Skeletal muscle satellite cell (primary cell): ENCODE measurements at regions not wholly inside any gene's neighbourhood (a gene's known extent, or its start where the extent isn't known, plus 50 kb on each side); places are given as distances from the start of the nearest gene placed in this dataset.

Source experiments
- H3K27me3 ChIP-seq: 2 replicates; pipeline ENCODE4 v1.7.0; 2013; ENCODE audit warnings: low read length; ENCODE audit not compliant: control insufficient read depth, insufficient read depth
- H3K36me3 ChIP-seq: 2 replicates; pipeline ENCODE4 v1.7.0; 2013; ENCODE audit warnings: mild to moderate bottlenecking, control low read depth, low read length; ENCODE audit not compliant: insufficient read depth
- H3K4me1 ChIP-seq: 2 replicates; pipeline ENCODE4 v1.7.0; 2013; ENCODE audit warnings: low read length; ENCODE audit not compliant: control insufficient read depth, insufficient read depth
- H3K4me2 ChIP-seq: 2 replicates; pipeline ENCODE4 v1.7.0; 2013; ENCODE audit warnings: mild to moderate bottlenecking, low read length
- H3K4me3 ChIP-seq: 2 replicates; pipeline ENCODE4 v1.7.0; 2013; ENCODE audit warnings: low read length
- H3K9ac ChIP-seq: 2 replicates; pipeline ENCODE4 v1.7.0; 2013; ENCODE audit warnings: mild to moderate bottlenecking, low read depth, low read length, moderate library complexity
- H3K9me3 ChIP-seq: replicated peaks from 2 replicates; pipeline ENCODE4 v1.7.0; 2013; ENCODE audit warnings: mild to moderate bottlenecking, control low read depth, low read length

GRCh38 chr18:38571651-38572050, 1006.1 kb upstream of the CELF4 start:
- H3K36me3 ChIP-seq: no peaks in the 10 kb centered on the region
- H3K27me3 ChIP-seq: no peaks in the 10 kb centered on the region
- H3K4me3 ChIP-seq: no peak overlapping the region
- H3K4me1 ChIP-seq: no peaks in the 10 kb centered on the region
- no peak overlapping the region for H3K9ac ChIP-seq
- no peak overlapping the region for H3K4me2 ChIP-seq
- H3K9me3 ChIP-seq: no peaks in the 10 kb centered on the region

- no peaks in the 10 kb centered on the region for H3K4me1 ChIP-seq
- H3K36me3 ChIP-seq: no peaks in the 10 kb centered on the region
These were observed 999.9 kb upstream of the CELF4 start for GRCh38 chr18:38565513-38565912.

GRCh38 chr18:38563396-38563980, 997.9 kb upstream of the CELF4 start:
- Histone ChIP-seq H3K9ac (no peak overlapping the region), H3K4me1 (no peaks in the 10 kb centered on the region), H3K36me3 (no peaks in the 10 kb centered on the region), H3K4me3 (no peak overlapping the region), H3K4me2 (no peak overlapping the region), H3K9me3 (no peaks in the 10 kb centered on the region), H3K27me3 (no peaks in the 10 kb centered on the region)

More at GRCh38 chr18:38565513-38565912, 999.9 kb upstream of the CELF4 start:
- Histone ChIP-seq H3K4me3 (no peak overlapping the region), H3K9me3 (no peaks in the 10 kb centered on the region), H3K27me3 (no peaks in the 10 kb centered on the region), H3K4me2 (no peak overlapping the region), H3K9ac (no peak overlapping the region)

GRCh38 chr18:38557006-38557405, 991.4 kb upstream of the CELF4 start:
- Histone ChIP-seq H3K36me3 (no peaks in the 10 kb centered on the region), H3K9me3 (no peaks in the 10 kb centered on the region), H3K27me3 (no peaks in the 10 kb centered on the region), H3K9ac (no peak overlapping the region), H3K4me2 (no peak overlapping the region), H3K4me1 (no peaks in the 10 kb centered on the region), H3K4me3 (no peak overlapping the region)

GRCh38 chr18:38552732-38553321, 987.2 kb upstream of the CELF4 start:
- Histone ChIP-seq H3K9ac (no peak overlapping the region), H3K9me3 (no peaks in the 10 kb centered on the region), H3K4me1 (no peaks in the 10 kb centered on the region), H3K4me3 (no peak overlapping the region), H3K4me2 (no peak overlapping the region), H3K36me3 (no peaks in the 10 kb centered on the region), H3K27me3 (no peaks in the 10 kb centered on the region)

GRCh38 chr18:38551881-38552280, 986.3 kb upstream of the CELF4 start:
- Histone ChIP-seq H3K27me3 (no peaks in the 10 kb centered on the region), H3K4me2 (no peak overlapping the region), H3K36me3 (no peaks in the 10 kb centered on the region), H3K4me3 (no peak overlapping the region), H3K4me1 (no peaks in the 10 kb centered on the region), H3K9ac (no peak overlapping the region), H3K9me3 (no peaks in the 10 kb centered on the region)

GRCh38 chr18:38545071-38545470, 979.5 kb upstream of the CELF4 start:
- H3K4me3 ChIP-seq: no peak overlapping the region
- no peak overlapping the region for H3K9ac ChIP-seq
- no peak overlapping the region for H3K4me2 ChIP-seq
- H3K36me3 ChIP-seq: no peaks in the 10 kb centered on the region
- H3K4me1 ChIP-seq: no peaks in the 10 kb centered on the region
- H3K9me3 ChIP-seq: no peaks in the 10 kb centered on the region
- no peaks in the 10 kb centered on the region for H3K27me3 ChIP-seq

GRCh38 chr18:38539856-38540255, 974.3 kb upstream of the CELF4 start:
- H3K4me1 ChIP-seq: no peaks in the 10 kb centered on the region
- H3K9me3 ChIP-seq: peaks cover 8% of the 10 kb centered on the region
- no peak overlapping the region for H3K9ac ChIP-seq

GRCh38 chr18:38539371-38539770, 973.8 kb upstream of the CELF4 start:
- Histone ChIP-seq H3K4me1 (no peaks in the 10 kb centered on the region), H3K27me3 (no peaks in the 10 kb centered on the region), H3K9me3 (peaks cover 8% of the 10 kb centered on the region), H3K9ac (no peak overlapping the region), H3K4me2 (no peak overlapping the region), H3K36me3 (no peaks in the 10 kb centered on the region), H3K4me3 (no peak overlapping the region)

More at GRCh38 chr18:38539856-38540255, 974.3 kb upstream of the CELF4 start:
- Histone ChIP-seq H3K27me3 (no peaks in the 10 kb centered on the region), H3K36me3 (no peaks in the 10 kb centered on the region), H3K4me2 (no peak overlapping the region), H3K4me3 (no peak overlapping the region)

- Histone ChIP-seq H3K9ac (no peak overlapping the region), H3K4me1 (no peaks in the 10 kb centered on the region), H3K9me3 (peaks cover 13% of the 10 kb centered on the region), H3K36me3 (no peaks in the 10 kb centered on the region), H3K27me3 (no peaks in the 10 kb centered on the region), H3K4me3 (no peak overlapping the region), H3K4me2 (no peak overlapping the region)
These were observed 968.5 kb upstream of the CELF4 start for GRCh38 chr18:38534073-38534472.

- H3K27me3 ChIP-seq: no peaks in the 10 kb centered on the region
These were observed 961.3 kb upstream of the CELF4 start for GRCh38 chr18:38526922-38527321.

GRCh38 chr18:38525039-38525438, 959.4 kb upstream of the CELF4 start:
- Histone ChIP-seq H3K27me3 (no peaks in the 10 kb centered on the region), H3K36me3 (no peaks in the 10 kb centered on the region), H3K4me3 (no peak overlapping the region), H3K4me1 (no peaks in the 10 kb centered on the region), H3K9me3 (peaks cover 8% of the 10 kb centered on the region), H3K9ac (no peak overlapping the region), H3K4me2 (no peak overlapping the region)

More at GRCh38 chr18:38526922-38527321, 961.3 kb upstream of the CELF4 start:
- H3K4me2 ChIP-seq: no peak overlapping the region
- H3K4me1 ChIP-seq: no peaks in the 10 kb centered on the region
- no peak overlapping the region for H3K4me3 ChIP-seq
- H3K9me3 ChIP-seq: peaks cover 8% of the 10 kb centered on the region
- no peak overlapping the region for H3K9ac ChIP-seq
- no peaks in the 10 kb centered on the region for H3K36me3 ChIP-seq
